Breast epithelium (tissue), 4 donors: ENCODE measurements at regions not wholly inside any gene's neighbourhood (a gene's known extent, or its start where the extent isn't known, plus 50 kb on each side); places are given as distances from the start of the nearest gene placed in this dataset.

Experiments used
- DNase-seq, 2 donors: peaks; one replicate each; pipeline ENCODE4 v3.0.0-alpha.2; 2019; ENCODE audit warnings: low spot score in 2 of 2
- H3K27ac ChIP-seq, 2 donors: fragments of 200-600 bp; sonication (generic) in 1 of 2; one replicate each; pipeline ENCODE4 v1.5.1; 2016 to 2019; ENCODE audit warnings: mild to moderate bottlenecking in 1 of 2
- H3K27me3 ChIP-seq, 2 donors: fragments of 200-600 bp; sonication (generic) in 1 of 2; one replicate each; pipeline versions ENCODE4 v1.5.1 to v1.6.0; 2017 to 2019; ENCODE audit warnings: control low read depth in 1 of 2, mild to moderate bottlenecking in 1 of 2
- H3K36me3 ChIP-seq: fragments of 200-600 bp; one replicate; pipeline ENCODE4 v1.5.1; 2019
- H3K4me1 ChIP-seq, 2 donors: fragments of 200-600 bp; sonication (generic); one replicate each; pipeline ENCODE4 v1.5.1; 2016 to 2019; ENCODE audit warnings: control low read depth in 1 of 2
- H3K4me3 ChIP-seq, 3 donors: fragments of 200-600 bp; sonication (generic); 1 replicate in 2 of 3; 2 replicates in 1 of 3; pipeline ENCODE4 v1.5.1; 2016 to 2019; ENCODE audit warnings: mild to moderate bottlenecking in 3 of 3, moderate library complexity in 2 of 3
- H3K9me3 ChIP-seq, 2 donors: fragments of 200-600 bp; sonication (generic) in 1 of 2; one replicate each; pipeline ENCODE4 v1.5.1; 2016 to 2019; ENCODE audit warnings: control low read depth in 1 of 2
- CTCF ChIP-seq, 3 donors: fragments of 450-650 bp; IDR thresholded peaks; one replicate each; pipeline ENCODE4 v1.5.1; 2016 to 2017; ENCODE audit warnings: antibody characterized with exemption in 3 of 3, mild to moderate bottlenecking in 3 of 3, moderate library complexity in 3 of 3
- POLR2A ChIP-seq: fragments of 450-650 bp; IDR thresholded peaks from one replicate; pipeline ENCODE4 v1.6.1; 2016; ENCODE audit warnings: antibody characterized with exemption, mild to moderate bottlenecking, moderate library complexity
- POLR2AphosphoS5 ChIP-seq, 3 donors: sonication (generic); formaldehyde crosslinking; IDR thresholded peaks; one replicate each; pipeline ENCODE4 v1.6.1; 2017; ENCODE audit warnings: antibody characterized with exemption in 3 of 3
- intact Hi-C: fragments of 100-400 bp; cut with DNase I; formaldehyde crosslinking; loops from one replicate; pipeline ENCODE4 v1.15.1; 2023; ENCODE audit warnings: low total_unique reads

- H3K36me3 ChIP-seq: no peaks in the 10 kb centered on the region
- no peak for TF ChIP-seq POLR2A
- no peak for TF ChIP-seq CTCF (IDR thresholded peaks at IDR 0.05)
- TF ChIP-seq POLR2AphosphoS5 (IDR thresholded peaks at IDR 0.05): no peak
- no peak for DNase-seq
- no peak overlapping the region for H3K27ac ChIP-seq
- no peaks in the 10 kb centered on the region for H3K9me3 ChIP-seq
- H3K27me3 ChIP-seq: peaks cover 0 to 6% of the 10 kb centered on the region in 2 donors
- H3K4me3 ChIP-seq: no peak overlapping the region
- no peaks in the 10 kb centered on the region for H3K4me1 ChIP-seq
- intact Hi-C loops: no loop called here
Measured at GRCh38 chr2:66382091-66382490, 52.8 kb upstream of the MEIS1 start.

GRCh38 chr2:66379473-66379872 is 55.5 kb upstream of the MEIS1 start:
- no peaks in the 10 kb centered on the region for H3K9me3 ChIP-seq
- intact Hi-C loops: no loop called here
- no peaks in the 10 kb centered on the region for H3K36me3 ChIP-seq
- TF ChIP-seq POLR2AphosphoS5 (IDR thresholded peaks at IDR 0.05) (no peak), CTCF (IDR thresholded peaks at IDR 0.05) (no peak), POLR2A (no peak)
- H3K27me3 ChIP-seq: peaks cover 0 to 6% of the 10 kb centered on the region in 2 donors
- H3K4me3 ChIP-seq: no peak overlapping the region
- no peak for DNase-seq
- H3K27ac ChIP-seq: no peak overlapping the region
- H3K4me1 ChIP-seq: no peaks in the 10 kb centered on the region

GRCh38 chr2:66377832-66378231 is 57.1 kb upstream of the MEIS1 start:
- TF ChIP-seq POLR2AphosphoS5 (IDR thresholded peaks at IDR 0.05) (no peak), POLR2A (no peak), CTCF (IDR thresholded peaks at IDR 0.05) (no peak)
- Histone ChIP-seq H3K27ac (no peak overlapping the region), H3K27me3 (peaks cover 0 to 1% of the 10 kb centered on the region in 2 donors), H3K4me1 (no peaks in the 10 kb centered on the region), H3K9me3 (no peaks in the 10 kb centered on the region), H3K36me3 (no peaks in the 10 kb centered on the region), H3K4me3 (no peak overlapping the region)
- DNase-seq: no peak
- intact Hi-C loops: no loop called here

- no peak for DNase-seq
- H3K4me1 ChIP-seq: no peaks in the 10 kb centered on the region
- intact Hi-C loops: no loop called here
- no peak overlapping the region for H3K4me3 ChIP-seq
- no peak overlapping the region for H3K27ac ChIP-seq
- H3K27me3 ChIP-seq: peaks cover 0 to 9% of the 10 kb centered on the region in 2 donors
- TF ChIP-seq CTCF (IDR thresholded peaks at IDR 0.05) (no peak), POLR2A (no peak), POLR2AphosphoS5 (IDR thresholded peaks at IDR 0.05) (no peak)
- H3K9me3 ChIP-seq: no peaks in the 10 kb centered on the region
- H3K36me3 ChIP-seq: no peaks in the 10 kb centered on the region
Measured at GRCh38 chr2:66370824-66371223, 64.1 kb upstream of the MEIS1 start.

- intact Hi-C loops: no loop called here
- H3K36me3 ChIP-seq: no peaks in the 10 kb centered on the region
- H3K27ac ChIP-seq: no peak overlapping the region
- H3K9me3 ChIP-seq: no peaks in the 10 kb centered on the region
- no peak for DNase-seq
- H3K27me3 ChIP-seq: no peaks in the 10 kb centered on the region
- TF ChIP-seq POLR2AphosphoS5 (IDR thresholded peaks at IDR 0.05) (no peak), CTCF (IDR thresholded peaks at IDR 0.05) (no peak), POLR2A (no peak)
- H3K4me3 ChIP-seq: no peak overlapping the region
- H3K4me1 ChIP-seq: peaks cover 0 to 4% of the 10 kb centered on the region in 2 donors
Measured at GRCh38 chr2:66366619-66367018, 68.3 kb upstream of the MEIS1 start.
